ENCODE measurements at regions not wholly inside any gene's neighbourhood (a gene's known extent, or its start where the extent isn't known, plus 50 kb on each side); places are given as distances from the start of the nearest gene placed in this dataset.

DNA sequence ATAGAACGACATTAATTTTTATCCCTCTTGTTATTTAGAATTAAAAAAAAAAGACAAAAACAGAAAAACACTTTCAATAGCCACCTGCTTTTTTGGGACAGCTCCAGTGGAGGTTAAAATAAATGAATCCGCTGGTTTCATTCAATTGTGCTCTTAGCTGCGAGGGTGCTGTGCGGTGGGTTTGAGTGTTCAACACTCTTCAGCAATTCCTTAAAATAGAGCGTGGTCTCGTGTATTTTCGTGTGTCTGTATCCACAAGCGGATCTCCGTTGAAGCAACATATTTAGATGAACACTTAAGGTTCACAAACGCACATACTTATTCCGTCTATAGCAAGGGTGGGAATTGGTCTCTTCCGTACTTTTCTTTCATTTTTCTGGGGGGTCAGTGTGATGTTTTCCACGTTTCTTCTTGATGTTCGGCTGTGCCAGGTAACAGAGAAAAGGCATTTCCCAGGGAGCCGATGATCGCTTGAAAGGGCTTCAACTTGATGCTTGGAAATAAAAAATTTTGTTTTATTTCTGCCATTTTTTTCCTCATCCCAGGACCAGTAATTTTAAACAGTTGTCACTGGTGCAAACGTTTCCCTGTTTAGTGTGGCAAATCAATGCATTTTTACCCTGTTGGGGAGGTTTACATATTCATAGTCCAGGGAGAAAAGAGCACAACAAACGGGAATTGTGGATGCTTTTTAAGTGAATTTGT lies 297.9 kb downstream of the IRF8 start:
- Histone ChIP-seq H3K4me3 (ENCODE audit: insufficient read depth, low read depth, low read length) (no peak overlapping the region), H3K27me3 (ENCODE audit: insufficient read depth, low read length) (peaks cover 62% of the 10 kb centered on the region), H4K20me1 (ENCODE audit: insufficient read depth, low read length) (no peaks in the 10 kb centered on the region), H3K4me2 (ENCODE audit: low read length) (no peak overlapping the region), H3K36me3 (ENCODE audit: insufficient read depth, low read length) (no peaks in the 10 kb centered on the region), H3K4me1 (ENCODE audit: insufficient read depth, low read length) (no peaks in the 10 kb centered on the region), H3K79me2 (ENCODE audit: insufficient read depth, low read length) (no peaks in the 10 kb centered on the region), H3K27ac (ENCODE audit: low read depth, low read length) (no peak overlapping the region), H2AFZ (ENCODE audit: low read depth, low read length) (no peak overlapping the region), H3K9me3 (ENCODE audit: insufficient read depth, low read depth, low read length) (no peaks in the 10 kb centered on the region), H3K9ac (ENCODE audit: low read length) (no peak overlapping the region)
- no peak for DNase-seq (ENCODE audit: low read depth)
- Mint-ChIP-seq H3K4me3 (ENCODE audit: unreplicated experiment) (peak overlapping the region; percentile 12), H3K27ac (ENCODE audit: unreplicated experiment) (peak overlapping the region; percentile 50), H3K9me3 (ENCODE audit: unreplicated experiment) (no peaks in the 10 kb centered on the region), H3K36me3 (ENCODE audit: low read depth, unreplicated experiment) (no peaks in the 10 kb centered on the region), H3K4me1 (ENCODE audit: low read depth, unreplicated experiment) (peaks cover 10% of the 10 kb centered on the region), H3K27me3 (ENCODE audit: low read depth, unreplicated experiment) (peaks cover 41% of the 10 kb centered on the region)
- TF ChIP-seq CTCF (IDR thresholded peaks at IDR 0.05; ENCODE audit: insufficient read depth, low read depth, low read length) = no peak
- no peak for TF ChIP-seq EZH2 (IDR thresholded peaks at IDR 0.05; ENCODE audit: insufficient read depth, low read length)
- FAIRE-seq = no peak

DNA sequence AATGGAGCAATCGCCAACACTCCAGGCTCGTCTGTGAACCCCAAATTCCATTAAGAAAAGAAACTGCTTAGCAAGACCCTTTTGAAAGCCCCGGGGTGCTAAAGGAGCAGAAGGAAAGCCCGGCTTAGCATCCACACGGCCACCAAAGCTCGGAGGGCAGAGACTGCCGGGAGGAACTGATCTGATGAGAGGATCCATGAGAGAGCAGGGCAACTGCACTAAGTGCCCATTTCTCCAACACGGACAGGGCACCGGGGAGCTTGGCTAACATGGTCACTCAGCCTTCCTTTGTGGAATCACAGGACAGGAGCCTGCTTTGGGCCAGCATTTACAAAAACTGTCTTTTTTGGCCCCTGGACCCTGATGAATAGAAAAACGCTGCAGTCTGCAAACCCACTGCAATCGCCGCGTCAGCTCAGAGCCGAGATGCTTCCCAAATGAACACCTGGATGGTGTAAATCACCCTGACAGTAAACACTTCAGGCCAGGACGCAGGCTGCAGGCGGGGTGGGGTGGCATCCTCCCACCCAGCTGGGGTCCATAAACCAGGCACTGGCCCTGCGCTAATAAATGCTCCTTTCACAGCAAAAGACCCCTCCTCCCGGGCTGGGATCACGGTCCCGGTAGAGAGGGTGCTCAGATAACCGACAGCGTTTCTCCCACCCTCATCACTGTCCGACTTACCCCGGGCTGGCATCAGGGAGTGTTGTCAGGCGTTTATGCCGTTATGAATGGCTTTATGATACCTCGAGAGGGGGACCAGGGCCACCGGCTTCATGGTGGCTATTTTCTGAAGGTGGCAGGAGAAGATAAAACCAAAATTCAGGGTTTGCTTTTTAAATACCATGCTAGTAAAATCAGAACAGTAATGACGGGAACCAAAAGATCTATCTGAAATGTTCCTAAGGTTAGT lies 299.5 kb downstream of the IRF8 start:
- no peak overlapping the region for H3K27ac Mint-ChIP-seq (ENCODE audit: unreplicated experiment)
- peaks cover 9% of the 10 kb centered on the region for H3K4me1 Mint-ChIP-seq (ENCODE audit: low read depth, unreplicated experiment)

More for the DNA sequence above, 299.5 kb downstream of the IRF8 start:
- Histone ChIP-seq H3K36me3 (ENCODE audit: insufficient read depth, low read length) (no peaks in the 10 kb centered on the region), H3K9me3 (ENCODE audit: insufficient read depth, low read depth, low read length) (no peaks in the 10 kb centered on the region), H3K4me3 (ENCODE audit: insufficient read depth, low read depth, low read length) (no peak overlapping the region), H3K79me2 (ENCODE audit: insufficient read depth, low read length) (no peaks in the 10 kb centered on the region), H2AFZ (ENCODE audit: low read depth, low read length) (no peak overlapping the region), H3K4me1 (ENCODE audit: insufficient read depth, low read length) (no peaks in the 10 kb centered on the region), H3K27ac (ENCODE audit: low read depth, low read length) (no peak overlapping the region), H3K4me2 (ENCODE audit: low read length) (no peak overlapping the region), H3K27me3 (ENCODE audit: insufficient read depth, low read length) (peaks cover 68% of the 10 kb centered on the region), H4K20me1 (ENCODE audit: insufficient read depth, low read length) (no peaks in the 10 kb centered on the region), H3K9ac (ENCODE audit: low read length) (no peak overlapping the region)
- TF ChIP-seq CTCF (IDR thresholded peaks at IDR 0.05; ENCODE audit: insufficient read depth, low read depth, low read length) (no peak), EZH2 (IDR thresholded peaks at IDR 0.05; ENCODE audit: insufficient read depth, low read length) (no peak)
- Mint-ChIP-seq H3K36me3 (ENCODE audit: low read depth, unreplicated experiment) (no peaks in the 10 kb centered on the region), H3K27me3 (ENCODE audit: low read depth, unreplicated experiment) (peaks cover 42% of the 10 kb centered on the region), H3K9me3 (ENCODE audit: unreplicated experiment) (no peaks in the 10 kb centered on the region), H3K4me3 (ENCODE audit: unreplicated experiment) (no peak overlapping the region)
- no peak for FAIRE-seq
- no peak for DNase-seq (ENCODE audit: low read depth)

Data from astrocyte (in vitro differentiated cells and primary cell).